Heart left ventricle (tissue), 16 donors: ENCODE measurements at regions not wholly inside any gene's neighbourhood (a gene's known extent, or its start where the extent isn't known, plus 50 kb on each side); places are given as distances from the start of the nearest gene placed in this dataset.

Experiments
- ATAC-seq, 4 donors: fragments of 200-7000 bp; cut with Tn5 transposase; one replicate each; pipeline ENCODE4 v1.9.1; 2020 to 2022; ENCODE audit warnings: moderate library complexity in 4 of 4, mild to moderate bottlenecking in 3 of 4, moderate number of reproducible peaks in 1 of 4
- DNase-seq, 5 donors: peaks; one replicate each; pipeline ENCODE4 v3.0.0-alpha.2; 2020
- H3K27ac ChIP-seq, 12 donors: fragments of 200-600 bp; sonication (generic) in 4 of 12; one replicate each; pipeline versions ENCODE4 v1.5.0 to v1.8.0; 2016 to 2022; ENCODE audit warnings: mild to moderate bottlenecking in 2 of 12
- H3K27me3 ChIP-seq, 9 donors: fragments of 200-600 bp; sonication (generic) in 2 of 9; one replicate each; pipeline versions ENCODE4 v1.5.1 to v1.8.0; 2016 to 2022; ENCODE audit warnings: mild to moderate bottlenecking in 3 of 9
- H3K36me3 ChIP-seq, 9 donors: fragments of 200-600 bp; sonication (generic) in 2 of 9; one replicate each; pipeline versions ENCODE4 v1.5.0 to v1.8.0; 2018 to 2022; ENCODE audit warnings: mild to moderate bottlenecking in 2 of 9
- H3K4me1 ChIP-seq, 12 donors: fragments of 200-600 bp; sonication (generic) in 4 of 12; one replicate each; pipeline versions ENCODE4 v1.5.0 to v1.8.0; 2016 to 2022; ENCODE audit warnings: mild to moderate bottlenecking in 3 of 12
- H3K4me3 ChIP-seq, 12 donors: fragments of 200-600 bp; sonication (generic) in 4 of 12; one replicate each; pipeline versions ENCODE4 v1.5.0 to v1.8.0; 2017 to 2022; ENCODE audit warnings: mild to moderate bottlenecking in 9 of 12, moderate library complexity in 4 of 12
- H3K9me3 ChIP-seq, 12 donors: fragments of 200-600 bp; sonication (generic) in 4 of 12; one replicate each; pipeline versions ENCODE4 v1.5.0 to v1.8.0; 2016 to 2022; ENCODE audit warnings: mild to moderate bottlenecking in 1 of 12
- POLR2A ChIP-seq, 2 donors: fragments of 450-650 bp; IDR thresholded peaks; one replicate each; pipeline ENCODE4 v1.6.1; 2017; ENCODE audit warnings: antibody characterized with exemption in 2 of 2, mild to moderate bottlenecking in 2 of 2, moderate library complexity in 2 of 2
- WGBS, 4 donors: extraction: QIAGEN DNeasy Blood & Tissue Kit in 2 of 4; methylation state at CpG; one replicate each; pipeline versions ENCODE4 v1.1.5 to v1.1.7; 2013 to 2018; 5-methylcytosine and 5-hydroxymethylcytosine counted together
- intact Hi-C, 10 donors: fragments of 100-400 bp; cut with DNase I; formaldehyde crosslinking; loops; one replicate each; pipeline versions ENCODE4 v1.11.1 to v1.14.2; 2022
- TF ChIP-seq, protein P1 (sequence below), 12 donors: fragments of 200-600 bp; sonication (generic) in 4 of 12; IDR thresholded peaks; one replicate each; pipeline versions ENCODE4 v1.5.0 to v1.8.0; 2018 to 2022; ENCODE audit warnings: antibody characterized with exemption in 12 of 12, mild to moderate bottlenecking in 5 of 12
- donor health status: ischemic (EF 13 %, LVEDD 7.1; RV severe dilation, severe dysfunction).
- donor health status: healthy with polysubstance abuse.
- donor health status: DM: no; HTN: yes; CAD: no.
- donor health status: DM: no; HTN: no; CAD: no.
- donor health status: ischemic (EF 25% LVEDD 6.9; RV normal size, moderate dysfunction).
- donor health status: ischemic (EF 25% LVEDD 5.7; RV mildly dilated, moderate dysfunction).
- donor health status: healthy.
- donor health status: DM: yes; HTN: yes; CAD: no.
- donor health status: ischemic (EF 35%, LVEDD 5.7; RV mildly dilated, moderate dysfunction).
- donor health status: nonischemic (EF 11% LVEDD 7.7; RV severe dilation, severe dysfunction).
- donor health status: DM: yes; HTN: yes; CAD: no.
- donor health status: PGD.
- donor health status: ischemic (EF 29% LVEDD 5.4; RV normal size, mild dysfunction).
- donor health status: nonischemic (EF 23%, LVEDD 6.1; RV moderate dilation, normal function).

DNA sequence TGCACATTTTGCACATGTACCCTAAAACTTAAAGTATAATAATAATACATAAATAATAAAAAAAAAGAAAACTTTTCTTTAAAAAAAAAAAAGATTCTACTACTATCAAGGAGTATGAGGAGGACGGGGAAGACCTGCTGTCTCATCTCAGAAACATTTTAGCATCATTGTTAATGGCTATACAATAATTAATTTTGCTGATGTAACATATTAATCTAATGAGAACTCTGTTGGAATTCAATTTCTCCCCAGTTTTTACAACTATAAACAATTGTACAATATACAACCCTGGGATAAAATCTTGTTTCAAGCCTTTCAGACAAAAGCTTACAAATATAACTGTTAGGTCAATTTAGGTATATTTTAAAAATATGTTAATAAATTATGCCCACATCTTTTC lies 139.0 kb upstream of the GRIN3A start:
- intact Hi-C loops: no loop called here
- TF ChIP-seq POLR2A (IDR thresholded peaks at IDR 0.05): no peak
- TF ChIP-seq, protein P1, sequence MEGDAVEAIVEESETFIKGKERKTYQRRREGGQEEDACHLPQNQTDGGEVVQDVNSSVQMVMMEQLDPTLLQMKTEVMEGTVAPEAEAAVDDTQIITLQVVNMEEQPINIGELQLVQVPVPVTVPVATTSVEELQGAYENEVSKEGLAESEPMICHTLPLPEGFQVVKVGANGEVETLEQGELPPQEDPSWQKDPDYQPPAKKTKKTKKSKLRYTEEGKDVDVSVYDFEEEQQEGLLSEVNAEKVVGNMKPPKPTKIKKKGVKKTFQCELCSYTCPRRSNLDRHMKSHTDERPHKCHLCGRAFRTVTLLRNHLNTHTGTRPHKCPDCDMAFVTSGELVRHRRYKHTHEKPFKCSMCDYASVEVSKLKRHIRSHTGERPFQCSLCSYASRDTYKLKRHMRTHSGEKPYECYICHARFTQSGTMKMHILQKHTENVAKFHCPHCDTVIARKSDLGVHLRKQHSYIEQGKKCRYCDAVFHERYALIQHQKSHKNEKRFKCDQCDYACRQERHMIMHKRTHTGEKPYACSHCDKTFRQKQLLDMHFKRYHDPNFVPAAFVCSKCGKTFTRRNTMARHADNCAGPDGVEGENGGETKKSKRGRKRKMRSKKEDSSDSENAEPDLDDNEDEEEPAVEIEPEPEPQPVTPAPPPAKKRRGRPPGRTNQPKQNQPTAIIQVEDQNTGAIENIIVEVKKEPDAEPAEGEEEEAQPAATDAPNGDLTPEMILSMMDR (IDR thresholded peaks at IDR 0.05): no peak
- H3K27me3 ChIP-seq: no peaks in the 10 kb centered on the region

GRCh38 chr9:101861472-101861871 lies 123.0 kb upstream of the GRIN3A start:
- TF ChIP-seq POLR2A (IDR thresholded peaks at IDR 0.05): no peak
- TF ChIP-seq, protein P1 (IDR thresholded peaks at IDR 0.05): no peak
- Histone ChIP-seq H3K9me3 (no peaks in the 10 kb centered on the region), H3K4me1 (no peaks in the 10 kb centered on the region), H3K4me3 (no peak overlapping the region), H3K27me3 (no peaks in the 10 kb centered on the region), H3K27ac (no peak overlapping the region), H3K36me3 (no peaks in the 10 kb centered on the region)
- ATAC-seq: no peak
- no peak for DNase-seq
- intact Hi-C loops: no loop called here
- WGBS, 4 donors: 67 to 82% (median 77%) methylated on average over 2 of the region's 2 CpGs

More for the DNA sequence above, 139.0 kb upstream of the GRIN3A start:
- H3K4me3 ChIP-seq: no peak overlapping the region
- no peak overlapping the region for H3K27ac ChIP-seq
- ATAC-seq: no peak
- no peaks in the 10 kb centered on the region for H3K36me3 ChIP-seq
- no peaks in the 10 kb centered on the region for H3K9me3 ChIP-seq
- WGBS, 4 donors: 48 to 64% (median 56%) methylated on average over 1 of the region's 1 CpG
- H3K4me1 ChIP-seq: no peaks in the 10 kb centered on the region
- no peak for DNase-seq

DNA sequence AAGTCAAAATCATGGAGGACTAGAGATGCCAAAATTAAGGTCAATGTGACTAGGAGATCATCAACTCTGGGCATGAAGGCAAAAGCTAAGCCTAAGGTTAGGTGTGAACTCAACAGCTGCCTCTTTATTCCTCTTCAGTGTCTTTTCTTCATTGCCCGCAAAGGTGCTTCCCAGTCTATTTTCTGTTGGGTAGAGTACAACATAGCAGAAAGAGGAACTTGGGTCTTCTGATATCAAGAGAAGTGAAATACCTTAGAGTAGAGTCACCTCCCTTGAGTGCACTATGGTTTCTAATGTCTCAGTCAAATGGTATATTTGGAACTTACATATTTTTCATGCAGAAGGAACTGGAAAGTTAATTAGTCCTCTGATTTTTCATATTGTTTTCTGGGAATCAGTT lies 122.5 kb upstream of the GRIN3A start:
- 0 to 96% (median 75%) methylated on average over 1 of the region's 1 CpG for WGBS, 4 donors
- no peak for DNase-seq
- no peak for ATAC-seq
- intact Hi-C loops: no loop called here
- TF ChIP-seq, protein P1 (IDR thresholded peaks at IDR 0.05): no peak
- TF ChIP-seq POLR2A (IDR thresholded peaks at IDR 0.05): no peak
- H3K9me3 ChIP-seq: no peaks in the 10 kb centered on the region
- H3K27me3 ChIP-seq: no peaks in the 10 kb centered on the region
- no peaks in the 10 kb centered on the region for H3K4me1 ChIP-seq
- H3K27ac ChIP-seq: no peak overlapping the region
- no peaks in the 10 kb centered on the region for H3K36me3 ChIP-seq
- no peak overlapping the region for H3K4me3 ChIP-seq

DNA sequence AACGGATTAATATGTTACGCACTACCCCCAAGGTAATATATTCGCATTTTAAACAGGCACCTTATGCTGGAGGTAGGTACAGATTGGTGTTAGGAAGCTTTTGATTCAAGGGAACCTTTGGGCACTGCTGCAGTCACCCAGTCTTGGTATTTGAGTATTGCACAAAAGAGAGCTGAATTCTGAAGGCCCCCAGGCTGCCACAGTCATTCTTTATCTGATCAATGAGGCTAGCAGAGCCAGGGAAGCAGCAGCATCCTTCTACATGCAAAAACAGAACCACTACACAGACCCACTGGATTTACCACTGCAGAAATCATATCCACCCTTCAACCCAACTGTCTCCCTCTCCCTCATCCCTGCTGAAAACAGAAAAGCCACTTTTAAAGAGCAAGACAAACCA lies 121.2 kb upstream of the GRIN3A start:
- no peak for TF ChIP-seq POLR2A (IDR thresholded peaks at IDR 0.05)
- TF ChIP-seq, protein P1 (IDR thresholded peaks at IDR 0.05): no peak
- H3K9me3 ChIP-seq: no peaks in the 10 kb centered on the region
- no peak overlapping the region for H3K4me3 ChIP-seq
- no peaks in the 10 kb centered on the region for H3K27me3 ChIP-seq
- H3K27ac ChIP-seq: no peak overlapping the region
- no peaks in the 10 kb centered on the region for H3K36me3 ChIP-seq
- no peak for DNase-seq
- WGBS, 4 donors: 84 to 88% (median 86%) methylated on average over 3 of the region's 3 CpGs
- ATAC-seq: no peak
- intact Hi-C loops: no loop called here
- H3K4me1 ChIP-seq: no peaks in the 10 kb centered on the region
